GM18861 (cell line): ENCODE measurements at regions not wholly inside any gene's neighbourhood (a gene's known extent, or its start where the extent isn't known, plus 50 kb on each side); places are given as distances from the start of the nearest gene placed in this dataset.

Source experiments
- ATAC-seq: cut with Tn5 transposase; IDR thresholded peaks from one replicate; pipeline ENCODE4 v1.9.1; 2021; ENCODE audit not compliant: unreplicated experiment

DNA sequence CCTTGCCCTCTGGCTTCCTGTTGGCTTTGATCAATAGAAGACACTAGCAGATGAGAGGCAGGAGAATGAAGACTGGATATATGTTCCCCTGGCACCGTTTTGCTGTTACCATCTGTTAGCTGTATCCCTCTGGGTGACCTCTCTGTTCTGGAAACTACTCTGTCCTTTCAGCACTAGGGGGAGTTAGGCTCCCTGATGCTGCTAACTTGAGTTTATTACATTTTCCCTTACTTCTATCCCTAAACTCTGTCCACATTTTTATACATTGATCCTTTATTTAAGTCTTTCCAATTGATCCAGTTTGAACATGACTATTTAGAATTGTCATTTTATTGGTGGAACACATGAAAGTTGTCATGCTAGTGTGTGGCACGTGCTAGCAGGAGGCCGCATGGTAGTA lies 1014.3 kb upstream of the CDH2 start:
- no peak for ATAC-seq

DNA sequence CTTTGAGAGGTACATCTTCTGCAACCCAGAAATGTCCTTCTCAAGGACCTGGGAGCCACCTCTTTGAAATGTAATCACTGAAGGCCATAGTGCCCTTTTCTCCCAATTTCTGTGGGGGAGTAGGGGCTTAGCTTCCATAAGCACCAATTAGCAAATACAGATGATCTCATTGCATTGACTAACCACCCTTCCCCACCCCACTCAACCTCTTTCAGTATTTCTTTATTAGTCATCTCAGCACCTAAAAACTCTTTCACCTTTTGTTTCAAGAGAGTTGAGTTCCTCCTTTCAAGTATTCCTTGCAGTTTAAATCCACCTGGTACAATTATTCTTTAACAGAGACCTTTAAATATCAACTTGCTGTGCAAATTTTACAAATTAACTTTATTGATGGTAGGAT lies 1011.8 kb upstream of the CDH2 start:
- ATAC-seq, result no peak

DNA sequence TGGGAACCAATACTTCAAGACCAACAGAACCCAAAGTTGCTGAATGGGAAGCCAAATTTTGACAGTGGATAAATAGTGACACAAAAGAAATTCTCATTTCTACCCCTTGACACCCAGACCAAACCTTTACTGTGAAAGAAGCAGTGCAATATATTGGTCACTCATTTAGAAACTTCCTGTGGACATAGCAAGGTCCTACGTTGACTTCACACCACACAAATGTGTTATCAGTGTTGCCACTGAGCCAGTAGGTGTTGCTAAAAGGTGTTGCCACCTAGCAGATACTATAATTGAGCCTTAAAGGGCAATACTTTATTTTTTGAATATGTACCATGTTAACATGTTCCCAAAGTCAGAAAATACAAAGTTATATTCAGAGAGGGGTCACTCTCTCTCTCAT lies 1008.9 kb upstream of the CDH2 start:
- no peak for ATAC-seq

DNA sequence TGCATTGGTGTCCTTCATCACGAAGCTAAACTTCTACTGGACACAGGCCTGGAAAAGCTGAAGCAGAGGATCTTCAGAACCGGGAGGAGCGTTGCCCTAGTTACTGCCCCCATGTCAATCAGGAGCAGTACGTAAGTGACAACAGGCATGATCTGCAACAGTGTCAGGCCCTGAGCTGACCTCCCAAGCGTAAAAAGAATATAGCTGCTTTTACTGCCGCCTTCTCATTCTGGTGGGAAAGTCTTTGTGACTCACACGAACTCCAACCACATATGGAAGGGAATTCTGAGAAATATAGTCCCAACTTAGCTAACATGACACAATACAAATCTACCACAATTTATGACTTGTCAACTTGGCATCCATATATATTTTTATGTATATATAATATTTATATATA lies 1007.7 kb upstream of the CDH2 start:
- ATAC-seq, result no peak

DNA sequence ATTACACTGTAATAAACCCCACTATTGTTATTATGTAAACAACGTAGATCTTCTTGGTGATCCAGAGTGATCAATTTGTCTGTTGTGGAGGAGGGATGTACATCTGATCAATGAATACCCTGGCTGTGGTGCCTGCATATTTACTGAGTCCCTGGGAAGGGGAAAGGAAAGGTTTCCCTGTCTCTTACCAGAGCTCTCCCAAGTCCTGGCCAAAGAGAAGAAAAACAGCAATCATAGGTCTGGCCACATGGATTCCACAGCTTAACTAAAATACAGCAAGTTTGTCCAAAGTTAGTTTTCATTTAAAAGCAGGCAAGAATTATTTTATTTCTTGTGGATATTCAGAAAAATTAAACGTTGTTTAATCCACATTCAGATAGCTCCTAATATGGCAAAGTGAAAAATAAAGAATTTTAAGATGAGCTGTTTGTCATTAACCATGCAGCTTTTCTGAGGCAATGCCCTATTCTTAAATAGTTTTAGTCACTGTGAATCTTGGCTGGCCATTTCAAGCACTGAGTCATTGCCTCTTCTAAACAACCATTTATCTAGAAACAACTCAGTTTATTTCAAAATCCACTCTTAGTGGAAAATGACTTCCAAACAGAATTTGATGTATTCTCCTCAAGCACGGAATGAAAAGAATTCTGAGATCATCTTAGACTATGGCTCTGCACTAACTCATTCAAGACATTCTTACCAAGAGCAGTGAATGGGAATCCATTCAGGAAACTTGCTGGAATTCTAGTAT lies 1004.4 kb upstream of the CDH2 start:
- ATAC-seq, result no peak

DNA sequence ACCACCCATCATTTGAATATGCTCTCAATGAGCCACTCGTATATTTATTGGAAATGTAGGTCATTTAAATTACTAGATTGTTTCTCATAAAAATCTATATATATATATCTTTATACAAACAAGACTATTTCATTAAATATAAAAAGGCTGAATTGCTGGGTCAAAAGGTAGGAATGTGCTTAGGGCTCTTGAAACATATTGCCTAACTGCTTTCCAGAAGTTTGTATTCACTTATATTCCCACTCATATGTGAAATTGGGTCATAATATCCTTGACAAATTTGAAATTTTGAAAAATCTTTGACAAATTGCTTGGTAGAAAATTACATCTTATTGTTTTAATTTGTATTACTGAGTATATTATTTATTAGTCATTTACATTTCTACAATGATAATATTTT lies 999.8 kb upstream of the CDH2 start:
- no peak for ATAC-seq

DNA sequence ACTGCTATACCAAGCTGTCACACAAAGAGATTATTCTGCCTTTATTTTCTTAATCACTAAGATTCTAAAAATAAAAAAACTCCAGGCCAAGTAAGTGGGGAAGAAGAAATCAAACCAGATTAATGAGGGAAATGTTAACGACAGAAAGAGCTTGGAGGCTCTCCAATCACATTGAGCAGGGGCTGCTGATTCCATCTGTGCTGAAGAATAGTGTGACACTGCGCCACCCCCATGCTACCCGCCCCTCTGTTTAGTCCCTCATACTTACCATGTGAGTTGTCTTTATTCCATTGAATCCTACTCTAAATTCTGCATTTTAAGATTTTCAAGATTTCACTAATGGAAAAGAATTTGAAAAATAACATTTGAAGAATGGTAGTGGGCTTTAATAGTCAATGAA lies 998.0 kb upstream of the CDH2 start:
- ATAC-seq, result no peak

DNA sequence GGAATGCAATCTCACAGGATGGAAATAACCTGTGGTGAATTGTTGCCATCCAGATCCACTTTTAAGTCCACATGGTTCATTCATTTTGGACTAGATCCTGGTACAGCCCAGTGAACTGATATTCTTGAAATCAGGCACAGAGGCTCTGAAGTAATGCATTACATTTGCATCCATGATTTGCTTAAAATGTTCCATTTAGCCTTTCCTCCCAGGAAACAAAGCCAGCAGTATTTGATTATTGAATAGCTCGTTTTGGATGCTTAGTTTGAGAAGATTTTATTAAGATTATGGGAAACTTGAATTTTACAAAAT lies 995.8 kb upstream of the CDH2 start:
- ATAC-seq, result no peak

DNA sequence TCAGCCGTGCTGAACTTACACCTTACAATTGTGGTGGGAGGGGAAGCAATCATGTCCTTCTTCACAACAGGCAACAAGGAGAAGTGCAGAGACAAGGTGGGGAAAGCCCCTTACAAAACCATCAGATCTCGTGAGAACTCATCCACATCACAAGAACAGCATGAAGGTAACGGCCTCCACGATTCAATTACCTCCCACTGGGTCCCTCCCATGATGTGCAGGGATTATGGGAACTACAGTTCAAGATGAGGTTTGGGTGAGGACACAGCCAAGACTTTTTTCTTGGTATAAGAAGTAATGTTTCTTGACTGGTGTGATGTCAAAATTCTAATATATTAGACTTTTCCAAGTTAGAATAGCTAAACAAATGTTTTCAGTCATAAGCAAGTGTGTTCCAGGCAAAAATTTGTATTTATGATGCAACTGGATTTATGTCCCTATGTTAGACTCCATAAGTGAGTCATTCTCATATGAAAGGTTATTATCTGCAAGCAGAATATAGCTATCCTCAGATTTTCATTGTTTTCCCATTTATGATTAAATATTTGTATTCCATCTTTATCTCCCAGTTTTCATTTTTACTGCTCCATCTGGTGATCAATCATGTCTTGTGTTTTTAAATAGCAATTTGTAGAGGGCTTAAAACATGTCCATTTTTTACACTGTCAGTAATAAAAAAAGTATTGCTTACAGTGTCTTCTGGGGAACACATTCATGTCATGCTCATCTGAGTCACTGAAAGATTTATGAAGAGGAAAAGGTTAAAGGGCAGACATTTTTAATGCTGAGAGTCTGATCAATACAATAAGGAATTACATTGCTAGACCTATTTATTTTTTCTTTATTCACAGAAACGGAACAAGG lies 995.2 kb upstream of the CDH2 start:
- no peak for ATAC-seq

DNA sequence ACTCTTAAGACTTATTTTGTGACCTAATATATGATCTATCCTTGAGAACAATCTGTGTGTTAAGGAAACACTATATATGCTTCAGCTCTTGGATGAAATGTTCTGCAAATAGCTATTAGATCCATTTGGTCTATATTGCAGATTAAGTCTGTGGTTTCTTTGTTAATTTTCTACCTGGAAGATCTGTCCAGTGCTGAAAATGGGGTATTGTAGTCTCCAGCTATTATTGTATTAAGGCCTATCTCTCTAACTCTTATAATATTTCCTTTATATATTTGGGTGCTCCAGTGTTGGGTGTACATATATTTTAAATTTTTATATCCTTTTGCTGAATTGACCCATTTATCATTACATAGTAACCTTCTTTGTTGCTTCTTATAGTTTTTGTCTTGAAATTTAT lies 992.7 kb upstream of the CDH2 start:
- ATAC-seq, result no peak

DNA sequence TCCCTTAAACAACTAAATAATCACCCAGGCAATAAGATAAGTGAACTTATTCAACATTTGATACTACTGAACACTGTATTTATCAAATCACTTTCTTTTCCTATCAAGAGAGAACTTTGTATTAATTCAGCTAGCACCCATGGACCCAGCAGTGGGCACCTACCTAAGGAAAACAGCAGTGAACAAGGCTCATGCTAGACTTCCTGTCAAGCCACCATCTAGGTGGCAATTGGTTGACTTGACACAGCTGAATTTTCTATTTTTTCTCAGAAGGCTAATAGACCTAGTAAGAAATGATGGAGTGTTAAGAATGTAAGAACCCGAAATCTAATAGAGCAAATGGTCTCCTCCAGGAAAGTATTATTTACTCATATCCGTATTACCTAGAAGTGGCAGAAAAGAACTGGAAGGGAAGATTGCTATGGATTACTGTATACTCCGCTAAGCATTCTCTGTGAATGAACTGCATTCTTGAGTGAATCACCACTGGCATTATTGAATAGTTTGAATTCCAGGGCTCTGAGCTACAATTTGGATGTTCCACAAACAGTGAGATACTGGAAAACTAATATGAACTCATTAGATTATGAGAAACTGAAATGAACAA lies 988.2 kb upstream of the CDH2 start:
- ATAC-seq, result no peak

DNA sequence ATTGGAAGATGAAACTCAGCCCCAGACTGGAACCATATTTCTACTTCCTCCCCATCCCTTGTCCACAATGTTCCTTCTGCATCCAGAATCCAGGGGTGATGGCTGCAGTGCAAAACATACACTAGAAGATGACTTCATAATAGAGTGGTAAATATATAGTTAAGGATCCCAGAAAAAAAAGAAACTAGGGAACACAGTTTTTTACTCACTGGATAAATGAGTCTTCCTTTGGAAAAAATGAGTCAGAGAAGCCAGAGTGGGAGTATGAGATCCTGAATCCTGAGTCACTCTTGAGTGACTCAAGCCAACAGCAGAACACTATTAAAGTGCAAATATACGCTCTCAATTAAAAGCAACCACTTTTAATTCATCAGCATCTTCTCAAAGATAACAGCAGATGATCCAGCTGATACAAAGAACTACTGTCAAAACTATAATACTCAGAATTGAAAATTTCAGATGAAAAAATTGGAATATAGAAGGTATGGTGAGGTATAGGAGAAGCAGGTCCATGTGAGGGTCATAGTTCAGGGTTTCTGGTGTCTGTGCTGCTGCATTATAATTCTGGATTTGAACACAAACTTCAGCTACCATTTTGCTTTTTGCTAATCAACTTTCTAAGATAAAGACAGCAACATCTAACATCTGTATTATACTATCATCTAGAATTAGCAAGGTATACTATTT lies 987.2 kb upstream of the CDH2 start:
- no peak for ATAC-seq

DNA sequence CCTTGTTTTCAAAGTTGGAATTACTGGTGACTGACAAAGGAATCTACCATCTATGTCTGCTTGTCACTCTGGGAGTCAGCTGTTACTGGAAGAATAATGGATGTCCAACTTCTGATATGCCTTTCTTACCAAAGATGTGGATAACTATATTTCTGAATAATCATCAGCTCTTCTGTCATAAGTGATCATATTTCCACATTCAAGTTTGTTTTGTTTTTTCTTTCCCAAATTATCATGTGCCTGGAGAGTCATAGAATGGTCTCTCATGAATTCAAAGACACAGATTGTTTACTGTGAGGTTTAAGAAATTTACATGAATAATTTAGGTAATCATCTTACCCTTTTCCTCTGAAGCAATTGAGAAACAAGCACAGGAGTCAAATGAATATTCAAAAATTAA lies 986.7 kb upstream of the CDH2 start:
- ATAC-seq, result no peak

DNA sequence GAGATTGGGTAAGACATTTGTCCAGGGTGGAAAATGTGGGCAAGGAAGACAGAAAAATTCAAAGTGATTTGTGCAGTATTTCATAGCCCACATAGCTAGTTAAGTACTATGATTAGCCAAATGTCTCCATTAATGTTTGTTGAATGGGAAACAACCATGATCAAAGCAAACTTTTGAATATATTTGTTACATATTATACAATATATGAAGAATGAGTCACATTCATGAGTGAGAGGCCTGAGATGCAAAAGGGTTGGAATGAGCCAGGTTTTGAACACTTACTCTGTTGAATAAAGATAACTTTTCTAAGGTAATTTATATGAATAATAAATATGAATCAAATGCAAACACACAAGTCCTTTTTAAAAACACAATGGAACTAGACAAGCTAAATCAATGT lies 984.5 kb upstream of the CDH2 start:
- no peak for ATAC-seq

DNA sequence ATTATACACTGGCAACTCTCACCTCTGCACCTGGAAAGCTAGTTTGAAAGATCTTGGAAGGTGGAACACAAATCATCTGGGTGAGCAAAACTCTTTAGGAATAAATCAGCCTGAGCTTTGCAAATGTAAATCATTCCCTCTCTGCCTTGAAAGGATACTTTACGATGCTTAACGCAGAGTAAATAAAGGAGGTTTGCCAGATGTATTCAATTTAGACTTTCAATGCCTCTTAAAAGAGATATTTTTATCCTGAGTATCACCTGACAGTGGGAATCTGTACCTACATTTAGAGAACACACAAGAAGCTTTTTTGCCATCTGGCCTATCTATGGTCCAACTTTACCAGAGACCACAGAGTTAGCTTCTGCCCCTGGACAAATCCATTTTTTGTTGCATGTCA lies 983.2 kb upstream of the CDH2 start:
- no peak for ATAC-seq

DNA sequence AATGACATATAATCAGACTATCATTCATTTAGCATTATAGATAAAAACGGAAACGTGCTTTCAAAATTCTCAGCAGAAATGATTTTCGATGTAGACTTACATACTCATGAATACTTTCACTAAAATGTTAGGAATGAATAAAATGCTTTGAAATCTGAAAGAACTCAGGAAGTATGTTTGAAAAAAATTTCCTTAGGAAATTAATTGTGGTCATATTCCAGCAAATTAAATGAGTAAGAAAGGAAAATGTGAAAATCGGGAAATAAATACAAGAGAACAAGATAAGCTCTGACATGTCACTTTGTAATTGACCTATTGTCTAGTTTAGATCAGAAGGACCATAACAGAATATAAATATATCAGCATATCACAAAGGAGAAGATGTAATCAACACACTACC lies 981.0 kb upstream of the CDH2 start:
- ATAC-seq, result no peak

DNA sequence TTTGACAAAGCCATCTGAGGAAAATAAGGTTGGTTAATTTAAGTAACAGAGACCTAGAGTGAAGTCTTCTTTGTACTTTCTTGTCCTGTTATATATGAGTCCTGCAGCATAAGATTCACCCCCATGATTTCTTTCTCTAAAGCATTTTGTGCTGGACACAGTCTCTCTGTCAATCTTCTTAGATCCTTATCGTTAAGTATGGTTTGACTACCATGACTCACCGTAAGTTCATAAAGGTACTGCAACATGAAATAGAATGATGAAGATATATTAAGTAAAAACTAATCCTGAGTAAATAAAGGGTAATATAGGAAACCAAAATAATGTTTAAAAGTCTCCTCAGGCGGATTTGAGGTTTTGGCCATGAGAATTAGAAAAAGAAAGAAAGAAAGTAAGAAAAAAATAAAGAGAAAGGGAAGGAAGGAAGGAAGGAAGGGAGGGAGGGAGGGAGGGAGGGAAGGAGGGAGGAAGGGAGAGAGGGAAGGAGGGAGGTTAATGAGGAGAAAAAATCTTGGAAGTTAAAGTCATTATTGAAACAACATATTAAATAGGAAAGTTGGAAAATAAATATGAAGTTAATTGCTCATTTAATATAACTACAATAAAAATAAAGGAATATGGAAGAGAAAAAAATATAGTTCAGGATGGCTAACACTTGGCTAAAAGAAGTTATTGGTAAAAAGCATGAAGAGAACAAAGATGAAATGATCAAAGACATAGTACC lies 980.3 kb upstream of the CDH2 start:
- ATAC-seq, result no peak

DNA sequence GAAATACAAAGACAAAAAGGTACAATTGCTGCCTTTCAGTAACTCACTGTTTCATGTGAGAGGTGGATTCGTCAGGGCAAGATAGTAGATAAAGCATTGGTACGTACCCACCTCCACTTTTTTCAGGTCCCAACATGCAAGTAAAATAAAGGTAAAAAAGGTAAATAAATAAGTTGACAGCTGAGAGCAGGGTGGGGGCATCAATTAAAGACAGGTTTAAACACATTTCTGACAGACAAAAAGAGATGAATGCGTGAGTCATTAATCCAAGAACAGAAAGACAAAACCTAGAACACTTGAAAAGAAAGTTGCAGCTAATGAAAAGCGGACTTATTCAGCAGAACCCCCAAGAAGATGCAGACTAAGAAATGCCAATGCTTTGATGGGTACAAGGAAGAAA lies 979.6 kb upstream of the CDH2 start:
- no peak for ATAC-seq

DNA sequence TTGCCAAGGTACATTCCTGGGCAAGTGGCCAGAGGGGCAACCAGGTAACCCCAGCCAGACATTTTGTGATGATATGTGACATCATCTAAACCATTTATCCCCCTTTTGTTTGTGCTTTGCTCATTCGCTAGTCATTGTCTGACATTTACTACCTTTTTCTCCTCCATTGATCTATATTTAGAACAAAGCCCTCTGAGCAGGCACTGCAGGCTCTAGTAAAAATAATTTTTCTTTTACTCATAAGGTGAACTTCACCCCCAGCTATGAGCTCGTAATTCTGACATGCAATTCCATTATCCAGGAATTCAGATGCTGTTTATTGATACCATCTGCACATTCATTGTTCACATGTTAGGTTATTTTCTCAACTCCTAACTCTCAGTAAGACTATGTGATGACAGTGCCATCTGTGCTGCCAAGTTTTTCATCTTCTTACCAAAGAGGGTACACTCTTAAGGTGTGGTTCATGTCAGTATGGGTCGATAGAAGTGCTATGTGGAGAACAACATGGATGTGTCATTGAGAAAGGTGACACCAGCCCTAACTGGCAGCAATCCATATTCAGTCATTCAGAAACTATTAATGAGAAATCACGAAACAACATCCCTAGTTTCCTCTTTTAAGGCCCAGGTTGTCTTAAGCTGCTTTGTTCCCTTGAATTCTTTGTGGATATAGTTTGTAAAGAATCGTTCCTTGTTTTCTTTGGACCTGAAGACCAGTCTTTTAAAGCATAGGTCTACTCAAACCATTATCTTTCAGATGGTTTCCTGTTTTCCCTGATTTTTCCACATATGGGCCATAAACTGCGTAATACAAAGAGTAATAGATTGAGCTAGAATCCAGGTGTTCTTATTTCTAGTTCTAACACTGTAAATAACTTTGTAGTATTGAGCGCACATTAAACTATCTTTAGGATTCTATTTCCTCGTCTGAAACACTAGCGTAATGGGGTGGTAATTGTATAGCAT lies 978.1 kb upstream of the CDH2 start:
- no peak for ATAC-seq

DNA sequence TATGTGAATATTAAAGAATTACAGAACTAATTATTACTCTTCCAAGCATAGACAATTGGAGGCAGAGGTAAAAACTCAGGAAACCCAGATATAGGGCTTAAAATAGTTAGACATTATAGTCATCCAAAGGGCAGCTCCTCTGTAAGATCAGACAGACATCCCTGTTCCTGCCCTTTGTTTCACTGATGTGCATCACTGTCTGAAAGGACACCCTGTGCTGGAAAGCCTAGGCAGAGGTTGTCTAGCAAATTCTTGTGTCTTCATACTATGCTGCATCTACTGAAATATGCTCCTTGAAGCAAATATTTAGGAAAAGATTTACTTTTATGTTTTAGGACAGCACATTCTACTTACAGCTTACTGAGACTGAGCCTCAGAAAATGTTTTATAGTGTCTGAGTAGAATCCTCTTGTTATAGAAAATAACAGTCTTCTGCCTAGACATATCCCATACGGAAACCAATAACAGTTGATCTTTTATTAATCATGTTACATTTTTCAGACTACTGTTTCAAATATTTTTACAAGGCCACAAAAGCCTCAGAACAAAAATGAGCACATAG lies 977.3 kb upstream of the CDH2 start:
- no peak for ATAC-seq
